HepG2 (cell line): ENCODE measurements at regions not wholly inside any gene's neighbourhood (a gene's known extent, or its start where the extent isn't known, plus 50 kb on each side); places are given as distances from the start of the nearest gene placed in this dataset.

Experiments used
- ATAC-seq: fragments of 200-7000 bp; cut with Tn5 transposase; 3 replicates; pipeline ENCODE4 v1.9.1; 2020; ENCODE audit warnings: mild to moderate bottlenecking, moderate library complexity
- BruUV-seq: library from RNA; stranded (reverse); fragments of 400-500 nt; replicated peaks from 2 replicates; lab custom pipeline; 2021; lab: Mats Ljungman, UMichigan
- CTCF ChIA-PET: fragments of 300-600 bp; formaldehyde crosslinking; extraction: SDS; loops from one replicate; lab custom pipeline; 2021; ENCODE audit warnings: low total read pairs, inconsistent platforms, low intra/inter-chr PET ratio; lab: Yijun Ruan, JAX
- POLR2A ChIA-PET: fragments of 350-600 bp; sonication (Branson Sonifier 250); formaldehyde crosslinking; loops from one replicate; lab custom pipeline; 2020; ENCODE audit warnings: antibody characterized with exemption, inconsistent platforms; lab: Yijun Ruan, JAX
- DNase-seq: peaks from one replicate; pipeline ENCODE4 v3.0.0-alpha.2; 2015; ENCODE audit warnings: low spot score
- FAIRE-seq: peaks from 3 replicates; lab custom pipeline; 2011; peaks lifted over from hg19 to GRCh38; lab: Jason Lieb, UNC
- H2AFZ ChIP-seq: one replicate; pipeline ENCODE4 v1.6.1; 2011; ENCODE audit warnings: low read length, inconsistent platforms
- H3K27ac ChIP-seq: fragments of 300-600 bp; 3 replicates; pipeline ENCODE4 v1.8.0; 2011; ENCODE audit warnings: mixed run types, mild to moderate bottlenecking, mixed read lengths, low read length, inconsistent platforms; ENCODE audit not compliant: insufficient read depth; ENCODE audit errors: extremely low read length
- H3K27me3 ChIP-seq, 2 experiments: fragments of 200-600 bp in 1 of 2; 2 replicates in 1 of 2; 3 replicates in 1 of 2; pipeline versions ENCODE4 v1.6.0 to v1.8.0; 2011; ENCODE audit warnings: low read length in 2 of 2, mild to moderate bottlenecking in 2 of 2, moderate library complexity in 2 of 2, inconsistent platforms in 1 of 2; ENCODE audit not compliant: insufficient read depth in 2 of 2, control insufficient read depth in 1 of 2
- H3K36me3 ChIP-seq, 2 experiments: fragments of 200-600 bp in 1 of 2; replicated peaks in 1 of 2; 2 replicates in 1 of 2; 3 replicates in 1 of 2; pipeline versions ENCODE4 v1.5.1 to v1.8.0; 2011; ENCODE audit warnings: low read length in 2 of 2, inconsistent platforms in 1 of 2; ENCODE audit not compliant: insufficient read depth in 2 of 2, control insufficient read depth in 1 of 2
- H3K4me1 ChIP-seq: 2 replicates; pipeline ENCODE4 v1.5.1; 2012; ENCODE audit warnings: low read length, inconsistent platforms; ENCODE audit not compliant: insufficient read depth
- H3K4me2 ChIP-seq: 2 replicates; pipeline ENCODE4 v1.6.0; 2011; ENCODE audit warnings: low read depth, low read length, inconsistent platforms
- H3K4me3 ChIP-seq, 3 experiments: fragments of 200-600 bp in 1 of 3; sonication (generic), shearing (Covaris generic) in 1 of 3; replicated peaks in 1 of 3; 2 replicates each; pipeline ENCODE4 v1.5.1; 2011 to 2016; ENCODE audit warnings: low read length in 3 of 3, inconsistent platforms in 2 of 3, low read depth in 2 of 3, mild to moderate bottlenecking in 2 of 3, control low read depth in 1 of 3, mixed read lengths in 1 of 3; ENCODE audit not compliant: insufficient read depth in 1 of 3
- H3K79me2 ChIP-seq: one replicate; pipeline ENCODE4 v1.6.1; 2011; ENCODE audit warnings: low read length, inconsistent platforms; ENCODE audit not compliant: insufficient read depth
- H3K9ac ChIP-seq: 2 replicates; pipeline ENCODE4 v1.6.0; 2011; ENCODE audit warnings: mild to moderate bottlenecking, low read depth, low read length, inconsistent platforms; ENCODE audit not compliant: insufficient read depth
- H3K9me3 ChIP-seq: 2 replicates; pipeline ENCODE4 v1.5.1; 2012; ENCODE audit warnings: mild to moderate bottlenecking, low read length
- H4K20me1 ChIP-seq: 2 replicates; pipeline ENCODE4 v1.6.0; 2011; ENCODE audit warnings: inconsistent platforms, mild to moderate bottlenecking, low read length, moderate library complexity; ENCODE audit not compliant: insufficient read depth
- ATF7 ChIP-seq, 2 experiments: fragments of 450-650 bp in 1 of 2; sonication (generic) in 1 of 2; formaldehyde crosslinking in 1 of 2; IDR thresholded peaks; 2 replicates each; pipeline versions ENCODE4 v1.4.0 to v1.6.1; 2016 to 2020; ENCODE audit warnings: antibody characterized with exemption in 1 of 2, mild to moderate bottlenecking in 1 of 2, missing genetic modification reagents in 1 of 2
- CREB1 ChIP-seq, 2 experiments: fragments of 450-650 bp in 1 of 2; IDR thresholded peaks; 2 replicates each; pipeline ENCODE4 v1.6.1; 2016 to 2017; ENCODE audit warnings: control low read depth in 1 of 2, mild to moderate bottlenecking in 1 of 2, missing compliant biosample characterization in 1 of 2, missing genetic modification characterization in 1 of 2
- IKZF1 ChIP-seq: fragments of 450-650 bp; IDR thresholded peaks from 2 replicates; pipeline ENCODE4 v1.7.1; 2016
- NR2F2 ChIP-seq: IDR thresholded peaks from 2 replicates; pipeline ENCODE4 v1.6.1; 2012; ENCODE audit warnings: low read depth, inconsistent platforms, borderline replicate concordance
- ZNF572 ChIP-seq: sonication (generic); formaldehyde crosslinking; IDR thresholded peaks from 2 replicates; pipeline ENCODE4 v1.5.1; 2020; ENCODE audit warnings: mild to moderate bottlenecking, missing genetic modification reagents
- WGBS: methylation state at CpG from one replicate; pipeline ENCODE4 v1.1.6; 2017; ENCODE audit warnings: low lambda C conversion rate; 5-methylcytosine and 5-hydroxymethylcytosine counted together
- in situ Hi-C: cut with HindIII; loops from 2 replicates; pipeline ENCODE4 v1.10.0; 2017; ENCODE audit warnings: low pct_unique_long_range_greater_than_20kb; ENCODE audit not compliant: extremely low pct_ligation_motif_present
- intact Hi-C: fragments of 100-400 bp; cut with micrococcal nuclease; formaldehyde crosslinking; loops from one replicate; pipeline ENCODE4 v1.10.0; 2022; ENCODE audit not compliant: unreplicated experiment
- TF ChIP-seq, protein P1 (sequence below): fragments of 450-650 bp; IDR thresholded peaks from 2 replicates; pipeline ENCODE4 v1.6.1; 2016

DNA sequence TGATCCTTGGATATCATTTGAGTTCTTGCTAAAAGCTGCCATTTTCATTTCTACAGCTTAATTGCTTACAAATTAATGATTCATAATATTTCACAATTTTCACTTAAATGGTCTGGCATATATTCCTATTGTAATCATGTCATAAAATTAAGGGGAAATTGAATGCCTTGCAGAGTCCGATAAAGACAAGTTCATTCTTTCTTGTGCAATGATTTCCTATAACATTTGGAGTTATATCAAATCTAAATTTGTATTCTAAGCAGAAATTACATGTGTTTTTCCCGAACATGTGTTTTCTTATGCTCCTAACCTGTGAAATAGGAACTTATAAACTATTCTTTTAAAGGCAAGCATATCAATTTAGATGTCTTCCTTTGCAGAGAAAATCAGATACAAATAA is 118.3 kb upstream of the CYYR1 start:
- intact Hi-C loops (no loop called here), in situ Hi-C loops (no loop called here)
- H3K36me3 ChIP-seq, result no peaks in the 10 kb centered on the region
- ATAC-seq (no peak), DNase-seq (no peak), FAIRE-seq (no peak)
- H3K79me2 ChIP-seq, result no peaks in the 10 kb centered on the region
- H3K9me3 ChIP-seq, result peaks cover 88% of the 10 kb centered on the region
- no peaks in the 10 kb centered on the region; a peak in 1 of 5 replicates for H3K27me3 ChIP-seq
- no peaks in the 10 kb centered on the region for H3K4me1 ChIP-seq
- no peak overlapping the region for H3K4me2 ChIP-seq
- ChIA-PET POLR2A (no interaction called here), CTCF (no interaction called here)
- no peaks in the 10 kb centered on the region for H4K20me1 ChIP-seq
- H3K4me3 ChIP-seq, result no peak overlapping the region
- WGBS, result 3% methylated on average over 2 of the region's 2 CpGs
- H3K27ac ChIP-seq, result no peak overlapping the region
- no TSS peak for BruUV-seq
- no peak overlapping the region for H3K9ac ChIP-seq
- H2AFZ ChIP-seq, result no peak overlapping the region
- TF ChIP-seq, protein P1, sequence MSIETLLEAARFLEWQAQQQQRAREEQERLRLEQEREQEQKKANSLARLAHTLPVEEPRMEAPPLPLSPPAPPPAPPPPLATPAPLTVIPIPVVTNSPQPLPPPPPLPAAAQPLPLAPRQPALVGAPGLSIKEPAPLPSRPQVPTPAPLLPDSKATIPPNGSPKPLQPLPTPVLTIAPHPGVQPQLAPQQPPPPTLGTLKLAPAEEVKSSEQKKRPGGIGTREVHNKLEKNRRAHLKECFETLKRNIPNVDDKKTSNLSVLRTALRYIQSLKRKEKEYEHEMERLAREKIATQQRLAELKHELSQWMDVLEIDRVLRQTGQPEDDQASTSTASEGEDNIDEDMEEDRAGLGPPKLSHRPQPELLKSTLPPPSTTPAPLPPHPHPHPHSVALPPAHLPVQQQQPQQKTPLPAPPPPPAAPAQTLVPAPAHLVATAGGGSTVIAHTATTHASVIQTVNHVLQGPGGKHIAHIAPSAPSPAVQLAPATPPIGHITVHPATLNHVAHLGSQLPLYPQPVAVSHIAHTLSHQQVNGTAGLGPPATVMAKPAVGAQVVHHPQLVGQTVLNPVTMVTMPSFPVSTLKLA, result peak; percentile 11; the same call in 1 of the 2 replicates
- no peak for TF ChIP-seq ZNF572 (CRISPR knock-in tag)

DNA sequence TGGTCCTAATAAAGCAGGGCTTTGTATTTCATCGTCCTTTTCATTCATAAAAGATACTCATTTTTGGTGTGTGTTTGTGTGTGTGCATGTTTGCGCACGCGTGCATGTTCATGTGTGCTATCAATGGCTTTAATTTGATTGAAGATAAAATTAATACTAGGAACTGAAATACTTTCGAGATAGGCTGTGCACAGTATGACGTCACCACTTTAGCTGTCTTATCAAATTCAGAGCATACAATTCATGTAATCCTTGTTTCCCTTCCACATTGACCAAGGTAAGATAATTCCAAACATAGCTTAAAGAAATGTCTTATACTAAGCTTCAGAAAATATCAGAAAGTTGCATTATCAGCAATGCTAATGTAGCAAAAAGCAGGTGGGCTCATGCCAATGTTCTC is 113.6 kb upstream of the CYYR1 start:
- no peaks in the 10 kb centered on the region for H4K20me1 ChIP-seq
- no TSS peak for BruUV-seq
- FAIRE-seq, result no peak
- H3K9ac ChIP-seq, result no peak overlapping the region
- H3K4me1 ChIP-seq, result no peaks in the 10 kb centered on the region
- in situ Hi-C loops, result no loop called here
- DNase-seq, result no peak
- H3K36me3 ChIP-seq, result no peaks in the 10 kb centered on the region
- no peak for ATAC-seq
- ChIA-PET POLR2A (no interaction called here), CTCF (no interaction called here)
- H3K27ac ChIP-seq, result no peak overlapping the region
- WGBS, result 48% methylated on average over 6 of the region's 6 CpGs
- intact Hi-C loops, result no loop called here
- no peaks in the 10 kb centered on the region for H3K79me2 ChIP-seq
- TF ChIP-seq NR2F2 (no peak), IKZF1 (no peak), CREB1 (IDR thresholded peaks at IDR 0.05) (peak; percentile 94), CREB1 (CRISPR knock-in tag; IDR thresholded peaks at IDR 0.05) (no peak), ATF7 (IDR thresholded peaks at IDR 0.05) (peak; percentile 98), ATF7 (CRISPR knock-in tag; IDR thresholded peaks at IDR 0.05) (no peak)
- peaks cover 89% of the 10 kb centered on the region for H3K9me3 ChIP-seq
- no peaks in the 10 kb centered on the region; a peak in 1 of 5 replicates for H3K27me3 ChIP-seq
- no peak overlapping the region for H3K4me3 ChIP-seq
- no peak overlapping the region for H3K4me2 ChIP-seq
- no peak overlapping the region for H2AFZ ChIP-seq
